Muscle of leg (tissue), 3 donors: ENCODE measurements at regions not wholly inside any gene's neighbourhood (a gene's known extent, or its start where the extent isn't known, plus 50 kb on each side); places are given as distances from the start of the nearest gene placed in this dataset.

Source experiments
- DNase-seq: peaks from one replicate; pipeline ENCODE4 v3.0.0; 2013
- H3K27ac ChIP-seq: one replicate; pipeline ENCODE4 v1.5.1; 2013; ENCODE audit warnings: mild to moderate bottlenecking, low read length, control low read depth
- H3K27me3 ChIP-seq: one replicate; pipeline ENCODE4 v1.6.1; 2013; ENCODE audit warnings: low read length; ENCODE audit not compliant: control insufficient read depth, insufficient read depth
- H3K36me3 ChIP-seq: one replicate; pipeline ENCODE4 v1.6.1; 2013; ENCODE audit warnings: low read length; ENCODE audit not compliant: control insufficient read depth, insufficient read depth
- H3K4me1 ChIP-seq: one replicate; pipeline ENCODE4 v1.6.1; 2013; ENCODE audit warnings: low read length; ENCODE audit not compliant: control insufficient read depth, insufficient read depth
- H3K4me3 ChIP-seq: one replicate; pipeline ENCODE4 v1.5.1; 2013; ENCODE audit warnings: low read length, control low read depth
- H3K9me3 ChIP-seq: replicated peaks from 2 replicates; pipeline ENCODE4 v1.6.1; 2013; ENCODE audit warnings: low read depth, low read length; ENCODE audit not compliant: control insufficient read depth
- WGBS: methylation state at CpG from one replicate; pipeline ENCODE4 v1.1.5; 2013; ENCODE audit warnings: missing lambda C conversion rate; ENCODE audit not compliant: insufficient coverage; 5-methylcytosine and 5-hydroxymethylcytosine counted together

GRCh38 chr6:91464201-91464600 lies 877.3 kb upstream of the MAP3K7 start:
- Histone ChIP-seq H3K4me3 (no peak overlapping the region), H3K27me3 (no peaks in the 10 kb centered on the region), H3K27ac (no peak overlapping the region), H3K9me3 (no peaks in the 10 kb centered on the region), H3K36me3 (no peaks in the 10 kb centered on the region), H3K4me1 (no peaks in the 10 kb centered on the region)
- no CpG with 5 or more reads among the region's 1 CpG for WGBS
- no peak for DNase-seq

- no peaks in the 10 kb centered on the region for H3K36me3 ChIP-seq
- WGBS: no CpG with 5 or more reads among the region's 2 CpGs
- no peak overlapping the region for H3K4me3 ChIP-seq
- no peaks in the 10 kb centered on the region for H3K9me3 ChIP-seq
- no peaks in the 10 kb centered on the region for H3K27me3 ChIP-seq
- DNase-seq: no peak
- no peak overlapping the region for H3K27ac ChIP-seq
- H3K4me1 ChIP-seq: no peaks in the 10 kb centered on the region
Observed at GRCh38 chr6:91462241-91462640, 875.4 kb upstream of the MAP3K7 start.

GRCh38 chr6:91453224-91453878 lies 866.5 kb upstream of the MAP3K7 start:
- H3K9me3 ChIP-seq: no peaks in the 10 kb centered on the region
- no peaks in the 10 kb centered on the region for H3K36me3 ChIP-seq
- no CpG with 5 or more reads among the region's 2 CpGs for WGBS
- no peaks in the 10 kb centered on the region for H3K27me3 ChIP-seq
- DNase-seq: no peak
- H3K4me3 ChIP-seq: no peak overlapping the region
- H3K27ac ChIP-seq: no peak overlapping the region
- H3K4me1 ChIP-seq: no peaks in the 10 kb centered on the region

GRCh38 chr6:91449539-91449938 lies 862.7 kb upstream of the MAP3K7 start:
- Histone ChIP-seq H3K9me3 (no peaks in the 10 kb centered on the region), H3K36me3 (no peaks in the 10 kb centered on the region), H3K27ac (no peak overlapping the region), H3K27me3 (no peaks in the 10 kb centered on the region), H3K4me3 (no peak overlapping the region), H3K4me1 (no peaks in the 10 kb centered on the region)
- 100% methylated on average over 1 of the region's 4 CpGs for WGBS
- DNase-seq: no peak

- H3K9me3 ChIP-seq: no peaks in the 10 kb centered on the region
- no peak overlapping the region for H3K27ac ChIP-seq
- no peaks in the 10 kb centered on the region for H3K36me3 ChIP-seq
- H3K4me3 ChIP-seq: no peak overlapping the region
- DNase-seq: no peak
- no peaks in the 10 kb centered on the region for H3K27me3 ChIP-seq
- no CpG with 5 or more reads among the region's 3 CpGs for WGBS
- H3K4me1 ChIP-seq: no peaks in the 10 kb centered on the region
Observed at GRCh38 chr6:91447530-91448254, 860.8 kb upstream of the MAP3K7 start.

- no peak overlapping the region for H3K4me3 ChIP-seq
- no peaks in the 10 kb centered on the region for H3K36me3 ChIP-seq
- H3K27ac ChIP-seq: no peak overlapping the region
- no peaks in the 10 kb centered on the region for H3K27me3 ChIP-seq
- DNase-seq: no peak
- no peaks in the 10 kb centered on the region for H3K4me1 ChIP-seq
- H3K9me3 ChIP-seq: no peaks in the 10 kb centered on the region
- WGBS: no CpG with 5 or more reads among the region's 2 CpGs
Observed at GRCh38 chr6:91447081-91447480, 860.2 kb upstream of the MAP3K7 start.

DNA sequence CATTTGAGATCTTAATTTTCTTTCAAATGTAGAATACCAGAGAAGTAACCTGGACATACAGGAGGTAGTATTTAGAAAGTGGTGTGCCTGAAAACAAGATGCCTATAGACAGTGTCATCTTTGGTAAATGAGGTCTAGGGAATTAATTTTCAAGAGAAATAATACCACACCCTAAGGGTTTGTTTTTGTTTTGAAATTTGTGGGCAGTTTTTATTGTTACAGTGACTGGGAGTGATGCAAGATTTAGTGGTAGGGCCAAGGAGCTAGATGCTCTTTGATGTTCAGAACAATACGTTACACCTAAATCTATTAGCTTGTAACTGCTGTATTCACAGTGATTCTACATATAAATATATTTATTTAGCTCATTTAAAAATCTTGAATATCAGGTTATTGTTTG lies 856.5 kb upstream of the MAP3K7 start:
- Histone ChIP-seq H3K4me1 (no peaks in the 10 kb centered on the region), H3K27ac (no peak overlapping the region), H3K36me3 (no peaks in the 10 kb centered on the region), H3K9me3 (no peaks in the 10 kb centered on the region), H3K27me3 (no peaks in the 10 kb centered on the region), H3K4me3 (no peak overlapping the region)
- DNase-seq: no peak
- WGBS: no CpG with 5 or more reads among the region's 1 CpG

DNA sequence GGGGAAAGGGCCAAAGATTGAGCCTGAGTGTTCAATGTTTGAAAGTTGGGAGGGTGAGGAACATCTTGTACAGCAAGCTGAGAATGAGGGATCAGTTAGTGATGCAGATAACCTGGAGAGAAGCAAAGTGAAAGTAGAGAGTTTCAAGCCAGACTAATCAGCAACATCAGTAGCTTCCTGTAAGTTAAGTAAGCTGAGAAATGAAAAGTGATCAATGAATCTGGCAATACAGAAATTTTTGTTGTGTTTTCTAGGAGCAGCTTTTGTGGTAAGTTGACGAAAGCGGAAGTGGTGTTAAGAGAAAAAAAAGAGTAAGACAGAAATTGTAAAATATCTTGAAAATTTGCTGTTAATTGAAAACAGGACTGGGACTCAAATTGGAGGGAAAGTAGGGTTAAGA lies 855.5 kb upstream of the MAP3K7 start:
- Histone ChIP-seq H3K4me1 (no peaks in the 10 kb centered on the region), H3K4me3 (no peak overlapping the region), H3K27me3 (no peaks in the 10 kb centered on the region), H3K9me3 (no peaks in the 10 kb centered on the region), H3K27ac (no peak overlapping the region), H3K36me3 (no peaks in the 10 kb centered on the region)
- 100% methylated on average over 2 of the region's 2 CpGs for WGBS
- DNase-seq: no peak

DNA sequence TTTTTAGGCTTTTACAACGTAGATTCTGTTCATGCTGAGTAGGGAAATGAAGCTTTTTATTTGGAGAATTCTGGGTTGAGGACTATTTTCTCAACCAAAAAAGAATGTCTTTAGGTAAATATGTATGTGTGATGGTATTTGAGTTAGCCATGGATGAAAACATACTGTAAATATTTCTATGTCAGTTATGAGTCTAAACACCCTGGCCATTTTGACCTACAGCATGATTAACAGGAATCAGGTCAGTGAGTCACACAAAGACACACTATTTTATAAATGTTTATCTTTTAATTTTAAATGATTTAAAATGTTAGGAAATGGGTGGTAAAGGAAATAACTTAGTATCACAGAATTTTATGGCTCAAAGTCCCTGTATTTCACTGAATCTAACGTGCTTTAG lies 851.7 kb upstream of the MAP3K7 start:
- H3K27me3 ChIP-seq: no peaks in the 10 kb centered on the region
- H3K4me3 ChIP-seq: no peak overlapping the region
- no CpG with 5 or more reads among the region's 2 CpGs for WGBS
- no peaks in the 10 kb centered on the region for H3K36me3 ChIP-seq
- H3K9me3 ChIP-seq: no peaks in the 10 kb centered on the region
- H3K27ac ChIP-seq: no peak overlapping the region
- no peaks in the 10 kb centered on the region for H3K4me1 ChIP-seq
- no peak for DNase-seq

GRCh38 chr6:91437315-91437729 lies 850.5 kb upstream of the MAP3K7 start:
- no peaks in the 10 kb centered on the region for H3K4me1 ChIP-seq
- no CpG with 5 or more reads among the region's 2 CpGs for WGBS
- H3K4me3 ChIP-seq: no peak overlapping the region
- DNase-seq: no peak
- H3K36me3 ChIP-seq: no peaks in the 10 kb centered on the region
- H3K27me3 ChIP-seq: no peaks in the 10 kb centered on the region
- no peak overlapping the region for H3K27ac ChIP-seq
- H3K9me3 ChIP-seq: no peaks in the 10 kb centered on the region
